Omental fat pad (tissue), 3 donors: ENCODE measurements at regions not wholly inside any gene's neighbourhood (a gene's known extent, or its start where the extent isn't known, plus 50 kb on each side); places are given as distances from the start of the nearest gene placed in this dataset.

Experiments
- ATAC-seq: fragments of 150-250 bp; one replicate; pipeline ENCODE4 v1.9.1; 2016; ENCODE audit warnings: mild to moderate bottlenecking, moderate library complexity; ENCODE audit not compliant: low FRiP score
- DNase-seq: peaks from one replicate; pipeline ENCODE4 v3.0.0-alpha.2; 2019; ENCODE audit warnings: low spot score
- CTCF ChIP-seq, 3 donors: fragments of 450-650 bp; IDR thresholded peaks; one replicate each; pipeline ENCODE4 v1.5.1; 2016 to 2017; ENCODE audit warnings: antibody characterized with exemption in 3 of 3, mild to moderate bottlenecking in 3 of 3, moderate library complexity in 2 of 3

GRCh38 chr10:108691126-108691525 is 1232.2 kb downstream of the XPNPEP1 start:
- no peak for TF ChIP-seq CTCF (IDR thresholded peaks at IDR 0.05)
- DNase-seq, result no peak
- ATAC-seq, result no peak

GRCh38 chr10:108690530-108690929 is 1232.8 kb downstream of the XPNPEP1 start:
- ATAC-seq (no peak), DNase-seq (no peak)
- TF ChIP-seq CTCF (IDR thresholded peaks at IDR 0.05), result no peak

- DNase-seq, result no peak
- no peak for ATAC-seq
- TF ChIP-seq CTCF (IDR thresholded peaks at IDR 0.05), result no peak
These were observed 1233.4 kb downstream of the XPNPEP1 start for GRCh38 chr10:108689891-108690290.

DNA sequence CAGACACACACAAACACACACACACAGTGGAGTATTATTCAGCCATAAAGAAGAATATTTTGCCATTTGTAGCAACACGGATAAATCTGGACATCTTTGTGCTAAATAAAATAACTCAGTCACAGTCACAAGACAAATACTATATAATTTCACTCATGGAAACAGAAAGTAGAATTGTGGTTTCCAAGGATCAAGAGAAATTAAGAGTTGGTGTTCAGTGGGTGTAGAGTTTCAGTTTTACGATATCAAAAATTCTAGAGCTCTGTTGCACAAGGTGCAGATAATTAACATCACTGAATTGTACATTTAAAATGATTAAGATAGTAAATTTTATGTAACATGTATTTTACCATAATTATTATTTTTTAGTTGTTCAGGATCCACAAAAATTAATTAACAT is 1235.0 kb downstream of the XPNPEP1 start:
- no peak for TF ChIP-seq CTCF (IDR thresholded peaks at IDR 0.05)

GRCh38 chr10:108685863-108686531 is 1237.3 kb downstream of the XPNPEP1 start:
- DNase-seq (no peak), ATAC-seq (no peak)
- TF ChIP-seq CTCF (IDR thresholded peaks at IDR 0.05), result no peak

More for the DNA sequence above, 1235.0 kb downstream of the XPNPEP1 start:
- ATAC-seq (no peak), DNase-seq (no peak)

- TF ChIP-seq CTCF (IDR thresholded peaks at IDR 0.05), result no peak
- DNase-seq, result no peak
- no peak for ATAC-seq
These were observed 1238.9 kb downstream of the XPNPEP1 start for GRCh38 chr10:108684431-108684830.

- ATAC-seq (no peak), DNase-seq (no peak)
- TF ChIP-seq CTCF (IDR thresholded peaks at IDR 0.05), result no peak
These were observed 1249.6 kb downstream of the XPNPEP1 start for GRCh38 chr10:108673741-108674140.
